ENCODE measurements at regions not wholly inside any gene's neighbourhood (a gene's known extent, or its start where the extent isn't known, plus 50 kb on each side); places are given as distances from the start of the nearest gene placed in this dataset.

DNA sequence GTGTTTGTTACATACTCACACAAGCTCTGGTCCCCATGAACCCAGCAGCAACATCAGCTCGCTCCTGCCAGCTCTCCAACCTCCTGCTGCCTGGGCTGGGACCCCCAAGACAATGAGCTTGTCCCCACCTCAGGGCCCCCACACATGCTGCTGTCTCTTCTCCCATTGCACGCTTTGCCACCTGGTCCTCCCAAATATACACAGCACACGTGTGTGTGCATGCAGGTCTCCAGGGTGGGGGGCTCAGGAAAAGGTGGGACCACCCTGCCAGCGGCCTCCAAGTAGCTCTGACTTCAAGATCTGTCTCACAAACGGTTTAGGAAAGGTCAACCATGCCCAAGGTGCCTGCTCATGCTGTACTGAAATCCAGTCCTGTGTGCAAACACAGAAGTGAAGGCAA is 68.1 kb upstream of the CCND1 start:
- TF ChIP-seq POLR2A (IDR thresholded peaks at IDR 0.05; ENCODE audit: low read depth, low read length) (no peak), TAF1 (IDR thresholded peaks at IDR 0.05; ENCODE audit: borderline replicate concordance, low read depth, low read length) (no peak)
